A549 (cell line): ENCODE measurements at regions not wholly inside any gene's neighbourhood (a gene's known extent, or its start where the extent isn't known, plus 50 kb on each side); places are given as distances from the start of the nearest gene placed in this dataset.
A peak's percentile ranks its signal among the peaks of the same experiment; 100 is the strongest.
"Not testable (repeated sequence)": the region's sequence is repeated elsewhere in the genome, so short reads cannot be mapped to it uniquely, and the experiment has no call there.

Experiments
- ATAC-seq, 2 experiments: fragments of 200-7000 bp in 1 of 2; fragments of >200 bp in 1 of 2; cut with Nextera tagmentation in 1 of 2; cut with Tn5 transposase in 1 of 2; 3 replicates each; pipeline versions ENCODE4 v1.8.0 to v1.9.1; 2018 to 2020; ENCODE audit warnings: mild to moderate bottlenecking in 1 of 2, moderate library complexity in 1 of 2
- CTCF ChIA-PET: fragments of 300-600 bp; sonication (Branson Sonifier 250); formaldehyde crosslinking; extraction: SDS; loops from one replicate; lab custom pipeline; 2021; ENCODE audit warnings: antibody characterized with exemption, inconsistent platforms; lab: Yijun Ruan, JAX
- POLR2A ChIA-PET: fragments of 350-600 bp; formaldehyde crosslinking; extraction: SDS; loops from one replicate; lab custom pipeline; 2021; ENCODE audit warnings: antibody characterized with exemption, inconsistent platforms; lab: Yijun Ruan, JAX
- DNase-seq, 2 experiments: peaks; one replicate each; pipeline versions ENCODE4 v3.0.0 to v3.0.0-alpha.2; 2011 to 2016; ENCODE audit warnings: low read depth in 1 of 2, low spot score in 1 of 2
- FAIRE-seq: peaks from 2 replicates; lab custom pipeline; 2011; peaks lifted over from hg19 to GRCh38; lab: Jason Lieb, UNC
- H3K27ac ChIP-seq, 2 experiments: fragments of >200 bp; sonication (Bioruptor Twin); formaldehyde crosslinking; 3 replicates each; pipeline ENCODE4 v1.5.1; 2016 to 2017
- H3K4me1 ChIP-seq: fragments of >200 bp; sonication (Bioruptor Twin); formaldehyde crosslinking; 3 replicates; pipeline ENCODE4 v1.6.1; 2016
- H3K4me2 ChIP-seq: fragments of >200 bp; sonication (Bioruptor Twin); formaldehyde crosslinking; 3 replicates; pipeline ENCODE4 v1.6.1; 2016
- H3K4me3 ChIP-seq: fragments of >200 bp; sonication (Bioruptor Twin); formaldehyde crosslinking; 3 replicates; pipeline ENCODE4 v1.5.1; 2016
- H3K9me3 ChIP-seq: fragments of >200 bp; sonication (Bioruptor Twin); formaldehyde crosslinking; 3 replicates; pipeline ENCODE4 v1.6.1; 2016
- CBX8 ChIP-seq: fragments of 200-600 bp; sonication (generic); IDR thresholded peaks from 2 replicates; pipeline ENCODE4 v1.6.1; 2016
- CHD2 ChIP-seq: fragments of 150-350 bp; IDR thresholded peaks from 2 replicates; pipeline ENCODE4 v1.6.1; 2014; ENCODE audit warnings: low read length; ENCODE audit not compliant: partially characterized antibody
- CTCF ChIP-seq: fragments of >200 bp; sonication (Bioruptor Twin); formaldehyde crosslinking; IDR thresholded peaks from 3 replicates; pipeline ENCODE4 v1.5.1; 2016
- EP300 ChIP-seq, 2 experiments: fragments of >200 bp; sonication (Bioruptor Twin); formaldehyde crosslinking; IDR thresholded peaks; 2 replicates in 1 of 2; 3 replicates in 1 of 2; pipeline ENCODE4 v1.6.1; 2016 to 2017
- FOSL2 ChIP-seq, 2 experiments: fragments of 450-650 bp in 1 of 2; fragments of >200 bp in 1 of 2; sonication (Bioruptor Twin) in 1 of 2; formaldehyde crosslinking; IDR thresholded peaks; 2 replicates each; pipeline versions ENCODE4 v1.5.0 to v1.6.1; 2016 to 2020; ENCODE audit warnings: mild to moderate bottlenecking in 1 of 2, moderate library complexity in 1 of 2
- FOXS1 ChIP-seq: fragments of 250-450 bp; sonication (Bioruptor Pico); IDR thresholded peaks from 2 replicates; pipeline ENCODE4 v1.5.0; 2020; ENCODE audit warnings: mild to moderate bottlenecking, moderate library complexity
- HDAC2 ChIP-seq: fragments of 200-600 bp; sonication (generic); IDR thresholded peaks from 2 replicates; pipeline ENCODE4 v1.6.1; 2016
- HES2 ChIP-seq: fragments of >200 bp; sonication (Bioruptor Twin); formaldehyde crosslinking; IDR thresholded peaks from 2 replicates; pipeline ENCODE4 v1.6.1; 2016
- HOXA7 ChIP-seq: fragments of 250-450 bp; sonication (Bioruptor Pico); IDR thresholded peaks from 2 replicates; pipeline ENCODE4 v1.5.0; 2020; ENCODE audit warnings: mild to moderate bottlenecking, moderate library complexity
- MAZ ChIP-seq: fragments of 150-350 bp; IDR thresholded peaks from 2 replicates; pipeline ENCODE4 v1.6.1; 2014; ENCODE audit warnings: antibody characterized with exemption, low read depth, low read length, borderline replicate concordance
- PHF8 ChIP-seq: fragments of 200-600 bp; sonication (generic); IDR thresholded peaks from 2 replicates; pipeline ENCODE4 v1.6.1; 2016; ENCODE audit warnings: low read depth, mild to moderate bottlenecking, antibody characterized with exemption, moderate library complexity, borderline replicate concordance
- POLR2A ChIP-seq: IDR thresholded peaks from 2 replicates; pipeline ENCODE4 v1.6.1; 2012; ENCODE audit warnings: mild to moderate bottlenecking, low read length
- RCOR1 ChIP-seq: fragments of 150-350 bp; IDR thresholded peaks from 2 replicates; pipeline ENCODE4 v1.6.1; 2014; ENCODE audit warnings: antibody characterized with exemption, low read length, low read depth
- RFX5 ChIP-seq: fragments of 450-650 bp; IDR thresholded peaks from 2 replicates; pipeline ENCODE4 v1.7.1; 2014; ENCODE audit warnings: antibody characterized with exemption, mild to moderate bottlenecking, moderate library complexity
- SMC3 ChIP-seq: fragments of >200 bp; sonication (Bioruptor Twin); formaldehyde crosslinking; IDR thresholded peaks from 3 replicates; pipeline ENCODE4 v1.6.1; 2018; ENCODE audit warnings: inconsistent platforms
- TFCP2L1 ChIP-seq: fragments of 250-450 bp; sonication (Bioruptor Pico); IDR thresholded peaks from 2 replicates; pipeline ENCODE4 v1.5.0; 2021; ENCODE audit warnings: mild to moderate bottlenecking
- TP53 ChIP-seq: fragments of 250-450 bp; sonication (Bioruptor Pico); IDR thresholded peaks from 2 replicates; pipeline ENCODE4 v1.5.0; 2021; ENCODE audit warnings: mild to moderate bottlenecking, moderate library complexity
- USF2 ChIP-seq: fragments of 450-650 bp; IDR thresholded peaks from 2 replicates; pipeline ENCODE4 v1.6.1; 2014; ENCODE audit warnings: antibody characterized with exemption
- ZFP36 ChIP-seq: fragments of 450-650 bp; IDR thresholded peaks from 2 replicates; pipeline ENCODE4 v1.6.1; 2014; ENCODE audit warnings: borderline replicate concordance; ENCODE audit not compliant: partially characterized antibody
- ZNF302 ChIP-seq: fragments of 250-450 bp; sonication (Bioruptor Pico); IDR thresholded peaks from 2 replicates; pipeline ENCODE4 v1.9.0; 2021; ENCODE audit warnings: inconsistent platforms, mild to moderate bottlenecking, moderate library complexity
- WGBS: methylation state at CpG from one replicate; pipeline ENCODE4 v1.1.6; 2017; ENCODE audit errors: missing lambda C conversion rate; 5-methylcytosine and 5-hydroxymethylcytosine counted together

GRCh38 chr10:4239186-4239585 lies 454.2 kb upstream of the KLF6 start:
- no peak overlapping the region for H3K27ac ChIP-seq
- CTCF ChIA-PET = no interaction called here
- no peak for FAIRE-seq
- TF ChIP-seq USF2 (no peak), HDAC2 (no peak), ZNF302 (CRISPR knock-in tag) (no peak), RCOR1 (no peak), EP300 (IDR thresholded peaks at IDR 0.05) (no peak), FOXS1 (CRISPR knock-in tag) (no peak)
- TF ChIP-seq, all 56 proteins: peak for 0
- Histone ChIP-seq H3K9me3 (peaks cover 2% of the 10 kb centered on the region; the same call in 2 of the 3 replicates), H3K4me2 (no peak overlapping the region), H3K4me1 (peaks cover 21% of the 10 kb centered on the region), H3K4me3 (no peak overlapping the region)
- ATAC-seq (no peak), DNase-seq (no peak)
- POLR2A ChIA-PET = no interaction called here
- WGBS = 67% methylated on average over 3 of the region's 3 CpGs

GRCh38 chr10:4236905-4237304 lies 451.9 kb upstream of the KLF6 start:
- H3K9me3 ChIP-seq, POLR2A ChIA-PET, H3K4me2 ChIP-seq, H3K27ac ChIP-seq, H3K4me1 ChIP-seq, DNase-seq, H3K4me3 ChIP-seq, ATAC-seq, FAIRE-seq, CTCF ChIA-PET: not testable (repeated sequence)
- WGBS = 93% methylated on average over 2 of the region's 2 CpGs

GRCh38 chr10:4234661-4235060 lies 449.7 kb upstream of the KLF6 start:
- H3K9me3 ChIP-seq = peaks cover 2% of the 10 kb centered on the region; the same call in 2 of the 3 replicates
- CTCF ChIA-PET = no interaction called here
- DNase-seq = peak in 1 of 2 experiments; percentile 23
- no peak overlapping the region for H3K27ac ChIP-seq
- no peak overlapping the region for H3K4me3 ChIP-seq
- no peaks in the 10 kb centered on the region for H3K4me1 ChIP-seq
- H3K4me2 ChIP-seq = no peak overlapping the region
- no peak for ATAC-seq
- POLR2A ChIA-PET = no interaction called here
- 60% methylated on average over 8 of the region's 8 CpGs for WGBS
- TF ChIP-seq HOXA7 = no peak
- TF ChIP-seq CBX8 = no peak
- no peak for TF ChIP-seq POLR2A
- TF ChIP-seq RFX5 = no peak
- TF ChIP-seq HES2 = no peak
- TF ChIP-seq TP53 (CRISPR knock-in tag) = no peak
- TF ChIP-seq PHF8 = no peak
- TF ChIP-seq ZFP36 = no peak
- TF ChIP-seq SMC3 = no peak
- no peak for TF ChIP-seq CHD2
- no peak for TF ChIP-seq CTCF
- TF ChIP-seq MAZ = no peak
- no peak for TF ChIP-seq TFCP2L1 (CRISPR knock-in tag)
- no peak for FAIRE-seq

- no peaks in the 10 kb centered on the region for H3K9me3 ChIP-seq
- DNase-seq (no peak), ATAC-seq (no peak), FAIRE-seq (no peak)
- CTCF ChIA-PET = no interaction called here
- WGBS = 55% methylated on average over 7 of the region's 7 CpGs
- H3K4me3 ChIP-seq = no peak overlapping the region
- H3K4me2 ChIP-seq = no peak overlapping the region
- H3K27ac ChIP-seq = no peak overlapping the region
- POLR2A ChIA-PET = no interaction called here
- no peak for TF ChIP-seq FOSL2 (IDR thresholded peaks at IDR 0.05)
- TF ChIP-seq FOSL2 (CRISPR knock-in tag; IDR thresholded peaks at IDR 0.05) = no peak
- TF ChIP-seq POLR2A = no peak
- H3K4me1 ChIP-seq = no peaks in the 10 kb centered on the region
Observed at GRCh38 chr10:4231439-4231838, 446.4 kb upstream of the KLF6 start.
